Lower lobe of right lung (tissue), 2 donors: ENCODE measurements at regions not wholly inside any gene's neighbourhood (a gene's known extent, or its start where the extent isn't known, plus 50 kb on each side); places are given as distances from the start of the nearest gene placed in this dataset.

Experiments
- ATAC-seq, 2 donors: fragments of 200-7000 bp; cut with Tn5 transposase; one replicate each; pipeline ENCODE4 v1.9.1; 2020 to 2022; ENCODE audit warnings: mild to moderate bottlenecking in 2 of 2, moderate library complexity in 2 of 2
- DNase-seq: peaks from one replicate; pipeline ENCODE4 v3.0.0-alpha.2; 2020
- H3K27ac ChIP-seq: fragments of 200-600 bp; one replicate; pipeline ENCODE4 v1.8.0; 2022
- H3K27me3 ChIP-seq: fragments of 200-600 bp; one replicate; pipeline ENCODE4 v1.8.0; 2022; ENCODE audit warnings: low read depth
- H3K36me3 ChIP-seq: fragments of 200-600 bp; one replicate; pipeline ENCODE4 v1.8.0; 2022; ENCODE audit warnings: mild to moderate bottlenecking
- H3K4me1 ChIP-seq: fragments of 200-600 bp; one replicate; pipeline ENCODE4 v1.8.0; 2022
- H3K4me3 ChIP-seq: fragments of 200-600 bp; one replicate; pipeline ENCODE4 v1.8.0; 2022; ENCODE audit warnings: mild to moderate bottlenecking
- H3K9me3 ChIP-seq: fragments of 200-600 bp; one replicate; pipeline ENCODE4 v1.8.0; 2022
- CTCF ChIP-seq: fragments of 200-600 bp; IDR thresholded peaks from one replicate; pipeline ENCODE4 v1.8.0; 2022; ENCODE audit warnings: antibody characterized with exemption, mild to moderate bottlenecking
- intact Hi-C: fragments of 100-400 bp; cut with DNase I; formaldehyde crosslinking; loops from one replicate; pipeline ENCODE4 v1.11.0; 2022
- donor health status: DM: no; HTN: yes; CAD: no; lungs with severe emphysema.

GRCh38 chr6:150537491-150537890, 62.2 kb upstream of the PLEKHG1 start:
- H3K9me3 ChIP-seq: no peaks in the 10 kb centered on the region
- TF ChIP-seq CTCF: no peak
- no peaks in the 10 kb centered on the region for H3K36me3 ChIP-seq
- H3K27me3 ChIP-seq: no peaks in the 10 kb centered on the region
- H3K4me3 ChIP-seq: no peak overlapping the region
- peaks cover 6% of the 10 kb centered on the region for H3K4me1 ChIP-seq
- intact Hi-C loops: no loop called here
- ATAC-seq (no peak), DNase-seq (no peak)
- no peak overlapping the region for H3K27ac ChIP-seq

GRCh38 chr6:150537893-150538292, 61.8 kb upstream of the PLEKHG1 start:
- Histone ChIP-seq H3K27me3 (no peaks in the 10 kb centered on the region), H3K4me1 (peaks cover 6% of the 10 kb centered on the region), H3K9me3 (no peaks in the 10 kb centered on the region), H3K27ac (no peak overlapping the region), H3K4me3 (no peak overlapping the region), H3K36me3 (no peaks in the 10 kb centered on the region)
- no peak for TF ChIP-seq CTCF
- DNase-seq (no peak), ATAC-seq (peak in 1 of 2 donors; percentile 29)
- intact Hi-C loops: no loop called here

- intact Hi-C loops: no loop called here
- ATAC-seq: no peak
These were observed 60.6 kb upstream of the PLEKHG1 start for GRCh38 chr6:150539111-150539510.

GRCh38 chr6:150539568-150539967, 60.1 kb upstream of the PLEKHG1 start:
- intact Hi-C loops: no loop called here
- H3K4me1 ChIP-seq: peaks cover 6% of the 10 kb centered on the region
- no peaks in the 10 kb centered on the region for H3K9me3 ChIP-seq
- no peaks in the 10 kb centered on the region for H3K36me3 ChIP-seq
- ATAC-seq (no peak), DNase-seq (no peak)
- no peaks in the 10 kb centered on the region for H3K27me3 ChIP-seq
- TF ChIP-seq CTCF: no peak
- H3K4me3 ChIP-seq: no peak overlapping the region
- no peak overlapping the region for H3K27ac ChIP-seq

More at GRCh38 chr6:150539111-150539510, 60.6 kb upstream of the PLEKHG1 start:
- no peak for DNase-seq
- Histone ChIP-seq H3K9me3 (no peaks in the 10 kb centered on the region), H3K27me3 (no peaks in the 10 kb centered on the region), H3K27ac (no peak overlapping the region), H3K4me3 (no peak overlapping the region), H3K36me3 (no peaks in the 10 kb centered on the region), H3K4me1 (peaks cover 6% of the 10 kb centered on the region)
- no peak for TF ChIP-seq CTCF

GRCh38 chr6:150541576-150541975, 58.1 kb upstream of the PLEKHG1 start:
- H3K36me3 ChIP-seq: no peaks in the 10 kb centered on the region
- H3K9me3 ChIP-seq: no peaks in the 10 kb centered on the region
- DNase-seq (no peak), ATAC-seq (no peak)
- H3K4me1 ChIP-seq: peaks cover 6% of the 10 kb centered on the region
- no peak for TF ChIP-seq CTCF
- no peak overlapping the region for H3K27ac ChIP-seq
- intact Hi-C loops: no loop called here
- H3K4me3 ChIP-seq: no peak overlapping the region
- H3K27me3 ChIP-seq: no peaks in the 10 kb centered on the region

GRCh38 chr6:150543178-150543577, 56.5 kb upstream of the PLEKHG1 start:
- DNase-seq (no peak), ATAC-seq (no peak)
- no peaks in the 10 kb centered on the region for H3K27me3 ChIP-seq
- intact Hi-C loops: no loop called here
- TF ChIP-seq CTCF: no peak
- H3K4me3 ChIP-seq: no peak overlapping the region
- peaks cover 6% of the 10 kb centered on the region for H3K4me1 ChIP-seq
- H3K9me3 ChIP-seq: no peaks in the 10 kb centered on the region
- H3K36me3 ChIP-seq: no peaks in the 10 kb centered on the region
- H3K27ac ChIP-seq: no peak overlapping the region
